ENCODE measurements at regions not wholly inside any gene's neighbourhood (a gene's known extent, or its start where the extent isn't known, plus 50 kb on each side); places are given as distances from the start of the nearest gene placed in this dataset.

- Histone ChIP-seq H3K4me3 (replicated peaks; ENCODE audit: insufficient read depth, low read length) (no peak overlapping the region), H3K27me3 (ENCODE audit: insufficient read depth, poor library complexity, severe bottlenecking) (no peaks in the 10 kb centered on the region), H3K27ac (replicated peaks) (no peak overlapping the region)
- TF ChIP-seq CTCF (IDR thresholded peaks at IDR 0.05; ENCODE audit: insufficient read depth, low read length) (no peak), SPI1 (IDR thresholded peaks at IDR 0.05; ENCODE audit: borderline replicate concordance, low read depth) (no peak), POLR2AphosphoS5 (IDR thresholded peaks at IDR 0.05; ENCODE audit: low read depth) (no peak), GABPA (IDR thresholded peaks at IDR 0.05; ENCODE audit: low read depth) (no peak)
- TF ChIP-seq, protein P1, sequence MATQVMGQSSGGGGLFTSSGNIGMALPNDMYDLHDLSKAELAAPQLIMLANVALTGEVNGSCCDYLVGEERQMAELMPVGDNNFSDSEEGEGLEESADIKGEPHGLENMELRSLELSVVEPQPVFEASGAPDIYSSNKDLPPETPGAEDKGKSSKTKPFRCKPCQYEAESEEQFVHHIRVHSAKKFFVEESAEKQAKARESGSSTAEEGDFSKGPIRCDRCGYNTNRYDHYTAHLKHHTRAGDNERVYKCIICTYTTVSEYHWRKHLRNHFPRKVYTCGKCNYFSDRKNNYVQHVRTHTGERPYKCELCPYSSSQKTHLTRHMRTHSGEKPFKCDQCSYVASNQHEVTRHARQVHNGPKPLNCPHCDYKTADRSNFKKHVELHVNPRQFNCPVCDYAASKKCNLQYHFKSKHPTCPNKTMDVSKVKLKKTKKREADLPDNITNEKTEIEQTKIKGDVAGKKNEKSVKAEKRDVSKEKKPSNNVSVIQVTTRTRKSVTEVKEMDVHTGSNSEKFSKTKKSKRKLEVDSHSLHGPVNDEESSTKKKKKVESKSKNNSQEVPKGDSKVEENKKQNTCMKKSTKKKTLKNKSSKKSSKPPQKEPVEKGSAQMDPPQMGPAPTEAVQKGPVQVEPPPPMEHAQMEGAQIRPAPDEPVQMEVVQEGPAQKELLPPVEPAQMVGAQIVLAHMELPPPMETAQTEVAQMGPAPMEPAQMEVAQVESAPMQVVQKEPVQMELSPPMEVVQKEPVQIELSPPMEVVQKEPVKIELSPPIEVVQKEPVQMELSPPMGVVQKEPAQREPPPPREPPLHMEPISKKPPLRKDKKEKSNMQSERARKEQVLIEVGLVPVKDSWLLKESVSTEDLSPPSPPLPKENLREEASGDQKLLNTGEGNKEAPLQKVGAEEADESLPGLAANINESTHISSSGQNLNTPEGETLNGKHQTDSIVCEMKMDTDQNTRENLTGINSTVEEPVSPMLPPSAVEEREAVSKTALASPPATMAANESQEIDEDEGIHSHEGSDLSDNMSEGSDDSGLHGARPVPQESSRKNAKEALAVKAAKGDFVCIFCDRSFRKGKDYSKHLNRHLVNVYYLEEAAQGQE (IDR thresholded peaks at IDR 0.05; ENCODE audit: insufficient replicate concordance, low read depth) = no peak
- DNase-seq (ENCODE audit: low read depth in 1 of 2, low spot score in 1 of 2) = no peak
Measured at GRCh38 chr2:111643759-111644158, 240.2 kb downstream of the ANAPC1 start.

- TF ChIP-seq SPI1 (IDR thresholded peaks at IDR 0.05; ENCODE audit: borderline replicate concordance, low read depth) (no peak), GABPA (IDR thresholded peaks at IDR 0.05; ENCODE audit: low read depth) (no peak), CTCF (IDR thresholded peaks at IDR 0.05; ENCODE audit: insufficient read depth, low read length) (no peak), POLR2AphosphoS5 (IDR thresholded peaks at IDR 0.05; ENCODE audit: low read depth) (no peak)
- TF ChIP-seq, protein P1 (IDR thresholded peaks at IDR 0.05; ENCODE audit: insufficient replicate concordance, low read depth) = no peak
- no peak for DNase-seq (ENCODE audit: low read depth in 1 of 2, low spot score in 1 of 2)
- Histone ChIP-seq H3K4me3 (replicated peaks; ENCODE audit: insufficient read depth, low read length) (no peak overlapping the region), H3K27me3 (ENCODE audit: insufficient read depth, poor library complexity, severe bottlenecking) (no peaks in the 10 kb centered on the region), H3K27ac (replicated peaks) (no peak overlapping the region)
Measured at GRCh38 chr2:111647359-111647758, 236.6 kb downstream of the ANAPC1 start.

- no peak for DNase-seq (ENCODE audit: low read depth in 1 of 2, low spot score in 1 of 2)
- no peaks in the 10 kb centered on the region for H3K27me3 ChIP-seq (ENCODE audit: insufficient read depth, poor library complexity, severe bottlenecking)
- H3K4me3 ChIP-seq (replicated peaks; ENCODE audit: insufficient read depth, low read length) = no peak overlapping the region
- TF ChIP-seq, protein P1 (IDR thresholded peaks at IDR 0.05; ENCODE audit: insufficient replicate concordance, low read depth) = no peak
- TF ChIP-seq SPI1 (IDR thresholded peaks at IDR 0.05; ENCODE audit: borderline replicate concordance, low read depth) (no peak), CTCF (IDR thresholded peaks at IDR 0.05; ENCODE audit: insufficient read depth, low read length) (no peak), GABPA (IDR thresholded peaks at IDR 0.05; ENCODE audit: low read depth) (no peak), POLR2AphosphoS5 (IDR thresholded peaks at IDR 0.05; ENCODE audit: low read depth) (no peak)
- no peak overlapping the region for H3K27ac ChIP-seq (replicated peaks)
Measured at GRCh38 chr2:111652038-111652437, 232.0 kb downstream of the ANAPC1 start.
